Smooth muscle cell (in vitro differentiated cells): ENCODE measurements at regions not wholly inside any gene's neighbourhood (a gene's known extent, or its start where the extent isn't known, plus 50 kb on each side); places are given as distances from the start of the nearest gene placed in this dataset.

ENCODE experiments used
- DNase-seq: peaks from one replicate; lab custom pipeline; 2025; ENCODE audit not compliant: unreplicated experiment; lab: John Stamatoyannopoulos, UW
- H2AFZ ChIP-seq: fragments of 200-600 bp; sonication (generic); 2 replicates; pipeline ENCODE4 v1.6.0; 2016; ENCODE audit warnings: antibody characterized with exemption, low read depth, mild to moderate bottlenecking
- H3F3A ChIP-seq: fragments of 200-600 bp; sonication (generic); 2 replicates; pipeline ENCODE4 v1.6.0; 2017; ENCODE audit warnings: antibody characterized with exemption, low read depth
- H3K27ac ChIP-seq: fragments of 200-600 bp; sonication (generic); 2 replicates; pipeline ENCODE4 v1.5.1; 2016; ENCODE audit warnings: low read depth, mild to moderate bottlenecking
- H3K27me3 ChIP-seq: fragments of 200-600 bp; sonication (generic); 2 replicates; pipeline ENCODE4 v1.6.1; 2016; ENCODE audit warnings: low read depth, mild to moderate bottlenecking
- H3K36me3 ChIP-seq: fragments of 200-600 bp; sonication (generic); 2 replicates; pipeline ENCODE4 v1.5.1; 2016; ENCODE audit warnings: low read depth
- H3K4me1 ChIP-seq: fragments of 200-600 bp; sonication (generic); 2 replicates; pipeline ENCODE4 v1.5.1; 2016; ENCODE audit warnings: low read depth
- H3K4me2 ChIP-seq: fragments of 200-600 bp; sonication (generic); 2 replicates; pipeline ENCODE4 v1.6.0; 2016; ENCODE audit warnings: mild to moderate bottlenecking
- H3K4me3 ChIP-seq: fragments of 200-600 bp; sonication (generic); 2 replicates; pipeline ENCODE4 v1.5.1; 2016; ENCODE audit warnings: mild to moderate bottlenecking
- H3K79me2 ChIP-seq: fragments of 200-600 bp; sonication (generic); 2 replicates; pipeline ENCODE4 v1.6.0; 2016; ENCODE audit warnings: low read depth, mild to moderate bottlenecking
- H3K9ac ChIP-seq: fragments of 200-600 bp; sonication (generic); 2 replicates; pipeline ENCODE4 v1.6.0; 2016; ENCODE audit warnings: low read depth
- H3K9me3 ChIP-seq: fragments of 200-600 bp; sonication (generic); replicated peaks from 2 replicates; pipeline ENCODE4 v1.5.1; 2016; ENCODE audit warnings: low read depth
- H4K20me1 ChIP-seq: fragments of 200-600 bp; sonication (generic); 2 replicates; pipeline ENCODE4 v1.6.0; 2016; ENCODE audit warnings: low read depth
- CTCF ChIP-seq: fragments of 200-600 bp; sonication (generic); IDR thresholded peaks from 2 replicates; pipeline ENCODE4 v1.5.1; 2017; ENCODE audit warnings: borderline replicate concordance, mild to moderate bottlenecking, antibody characterized with exemption; ENCODE audit not compliant: insufficient read depth, poor library complexity, severe bottlenecking
- WGBS: methylation state at CpG from one replicate; pipeline ENCODE4 v1.1.7; 2016; ENCODE audit warnings: low lambda C conversion rate; 5-methylcytosine and 5-hydroxymethylcytosine counted together

- DNase-seq = no peak
- H3K4me1 ChIP-seq = no peaks in the 10 kb centered on the region
- H4K20me1 ChIP-seq = no peaks in the 10 kb centered on the region
- WGBS = 75% methylated on average over 3 of the region's 3 CpGs
- no peaks in the 10 kb centered on the region for H3K9me3 ChIP-seq
- no peak overlapping the region for H3K9ac ChIP-seq
- no peaks in the 10 kb centered on the region for H3K79me2 ChIP-seq
- H3K4me2 ChIP-seq = no peak overlapping the region
- H3K4me3 ChIP-seq = no peak overlapping the region
- H3K27me3 ChIP-seq = no peaks in the 10 kb centered on the region
- no peaks in the 10 kb centered on the region for H3K36me3 ChIP-seq
- no peak overlapping the region for H2AFZ ChIP-seq
- TF ChIP-seq CTCF = no peak
- H3K27ac ChIP-seq = no peak overlapping the region
- H3F3A ChIP-seq = no peaks in the 10 kb centered on the region
Observed at GRCh38 chr7:125641884-125642283, 712.3 kb upstream of the POT1 start.

- H2AFZ ChIP-seq = no peak overlapping the region
- no peaks in the 10 kb centered on the region for H3K27me3 ChIP-seq
- no peaks in the 10 kb centered on the region for H4K20me1 ChIP-seq
- H3K27ac ChIP-seq = no peak overlapping the region
- no peak overlapping the region for H3K4me3 ChIP-seq
- no peak overlapping the region for H3K9ac ChIP-seq
- no peaks in the 10 kb centered on the region for H3K4me1 ChIP-seq
- H3K4me2 ChIP-seq = no peak overlapping the region
- H3K9me3 ChIP-seq = no peaks in the 10 kb centered on the region
- H3K36me3 ChIP-seq = no peaks in the 10 kb centered on the region
- TF ChIP-seq CTCF = no peak
- no peaks in the 10 kb centered on the region for H3K79me2 ChIP-seq
- no peak for DNase-seq
- H3F3A ChIP-seq = no peaks in the 10 kb centered on the region
Observed at GRCh38 chr7:125636320-125636962, 706.8 kb upstream of the POT1 start.

- no peaks in the 10 kb centered on the region for H3F3A ChIP-seq
Observed at GRCh38 chr7:125618516-125618915, 688.9 kb upstream of the POT1 start.

More at GRCh38 chr7:125618516-125618915, 688.9 kb upstream of the POT1 start:
- H3K4me3 ChIP-seq = no peak overlapping the region
- no peaks in the 10 kb centered on the region for H3K4me1 ChIP-seq
- no peak overlapping the region for H3K4me2 ChIP-seq
- no peak overlapping the region for H3K9ac ChIP-seq
- H2AFZ ChIP-seq = no peak overlapping the region
- DNase-seq = no peak
- no peaks in the 10 kb centered on the region for H4K20me1 ChIP-seq
- no peak for TF ChIP-seq CTCF
- no peaks in the 10 kb centered on the region for H3K79me2 ChIP-seq
- WGBS = 94% methylated on average over 2 of the region's 2 CpGs
- H3K9me3 ChIP-seq = no peaks in the 10 kb centered on the region
- H3K27ac ChIP-seq = no peak overlapping the region
- H3K36me3 ChIP-seq = no peaks in the 10 kb centered on the region
- no peaks in the 10 kb centered on the region for H3K27me3 ChIP-seq
